BLaER1 treated with 17β-estradiol and CSF1 and Interleukin-3, amounts not matched to agents 10 nM and 100 nM (cell line): ENCODE measurements at regions not wholly inside any gene's neighbourhood (a gene's known extent, or its start where the extent isn't known, plus 50 kb on each side); places are given as distances from the start of the nearest gene placed in this dataset.
A peak's percentile ranks its signal among the peaks of the same experiment; 100 is the strongest.

ENCODE experiments used
- H3K27ac ChIP-seq, 11 experiments: shearing (Covaris generic); formaldehyde crosslinking; 2 replicates each; pipeline ENCODE4 v1.8.1; 2022
- H3K27me3 ChIP-seq, 11 experiments: shearing (Covaris generic); formaldehyde crosslinking; 2 replicates each; pipeline ENCODE4 v1.8.1; 2022
- H3K36me3 ChIP-seq, 11 experiments: shearing (Covaris generic); formaldehyde crosslinking; 2 replicates each; pipeline ENCODE4 v1.8.1; 2022
- H3K4me1 ChIP-seq, 10 experiments: shearing (Covaris generic); formaldehyde crosslinking; 2 replicates each; pipeline ENCODE4 v1.8.1; 2022
- H3K4me2 ChIP-seq, 11 experiments: shearing (Covaris generic); formaldehyde crosslinking; 2 replicates each; pipeline ENCODE4 v1.8.1; 2022
- H3K4me3 ChIP-seq, 10 experiments: shearing (Covaris generic); formaldehyde crosslinking; 2 replicates each; pipeline ENCODE4 v1.8.1; 2022
- H3K9ac ChIP-seq, 11 experiments: shearing (Covaris generic); formaldehyde crosslinking; 2 replicates each; pipeline ENCODE4 v1.8.1; 2022
- H3K9me3 ChIP-seq, 11 experiments: shearing (Covaris generic); formaldehyde crosslinking; replicated peaks in 1 of 11; 2 replicates each; pipeline ENCODE4 v1.8.1; 2022
- H4K20me1 ChIP-seq, 11 experiments: shearing (Covaris generic); formaldehyde crosslinking; 2 replicates each; pipeline ENCODE4 v1.8.1; 2022
- Cebpa-rat ChIP-seq, 11 experiments: shearing (Covaris generic); IDR thresholded peaks; 2 replicates each; pipeline ENCODE4 v1.8.1; 2022

GRCh38 chr20:60073504-60073903 is 115.3 kb downstream of the CDH26 start:
- H3K27me3 ChIP-seq = no peaks in the 10 kb centered on the region
- H4K20me1 ChIP-seq = peaks cover 4 to 95% (median 83%) of the 10 kb centered on the region in 11 experiments; a peak in 16 of 22 replicates

GRCh38 chr20:60074276-60074675 is 116.1 kb downstream of the CDH26 start:
- H3K9ac ChIP-seq = no peak overlapping the region
- no peak overlapping the region for H3K4me3 ChIP-seq
- peaks cover 10 to 77% (median 41%) of the 10 kb centered on the region in 11 experiments; a peak in 21 of 22 replicates for H3K36me3 ChIP-seq
- H3K4me2 ChIP-seq = no peak overlapping the region
- no peak overlapping the region for H3K27ac ChIP-seq
- H4K20me1 ChIP-seq = peaks cover 0 to 95% (median 83%) of the 10 kb centered on the region in 11 experiments; a peak in 16 of 22 replicates
- no peaks in the 10 kb centered on the region for H3K27me3 ChIP-seq
- peaks cover 0 to 33% (median 10%) of the 10 kb centered on the region in 11 experiments; a peak in 13 of 22 replicates for H3K9me3 ChIP-seq
- H3K4me1 ChIP-seq = peaks cover 14 to 41% (median 23%) of the 10 kb centered on the region in 10 experiments; a peak in 19 of 20 replicates
- TF ChIP-seq Cebpa-rat (IDR thresholded peaks at IDR 0.05) = no peak

More at GRCh38 chr20:60073504-60073903, 115.3 kb downstream of the CDH26 start:
- H3K4me3 ChIP-seq = no peak overlapping the region
- H3K27ac ChIP-seq = no peak overlapping the region
- TF ChIP-seq Cebpa-rat (IDR thresholded peaks at IDR 0.05) = no peak
- peaks cover 0 to 33% (median 10%) of the 10 kb centered on the region in 11 experiments; a peak in 13 of 22 replicates for H3K9me3 ChIP-seq
- H3K4me2 ChIP-seq = no peak overlapping the region
- H3K36me3 ChIP-seq = peaks cover 10 to 77% (median 49%) of the 10 kb centered on the region in 11 experiments
- H3K9ac ChIP-seq = no peak overlapping the region
- H3K4me1 ChIP-seq = peaks cover 14 to 34% (median 17%) of the 10 kb centered on the region in 10 experiments; a peak in 19 of 20 replicates

- Histone ChIP-seq H3K9me3 (0 out of 22 replicates have a peak, but pooled peaks cover 0 to 6% (median 0%) of the 10 kb centered on the region in 11 experiments), H3K36me3 (peaks cover 0 to 56% (median 1%) of the 10 kb centered on the region in 11 experiments; a peak in 11 of 22 replicates), H3K4me3 (no peak overlapping the region), H3K4me1 (peaks cover 28 to 63% (median 33%) of the 10 kb centered on the region in 10 experiments), H3K27me3 (0 out of 22 replicates have a peak, but pooled peaks cover 0 to under 1% (median 0%) of the 10 kb centered on the region in 11 experiments), H3K4me2 (peak overlapping the region in 9 of 11 experiments; percentile 3 to 46 (median 16); a peak in 13 of 22 replicates), H3K27ac (no peak overlapping the region), H4K20me1 (peaks cover 0 to 100% (median 89%) of the 10 kb centered on the region in 11 experiments; a peak in 16 of 22 replicates), H3K9ac (no peak overlapping the region)
- TF ChIP-seq Cebpa-rat (IDR thresholded peaks at IDR 0.05) = no peak
Measured at GRCh38 chr20:60078351-60079250, 120.4 kb downstream of the CDH26 start.

- TF ChIP-seq Cebpa-rat (IDR thresholded peaks at IDR 0.05) = no peak
- H3K4me2 ChIP-seq = peak overlapping the region in 8 of 11 experiments; percentile 2 to 46 (median 5); a peak in 9 of 22 replicates
- H3K4me1 ChIP-seq = peaks cover 28 to 60% (median 33%) of the 10 kb centered on the region in 10 experiments
- no peak overlapping the region for H3K27ac ChIP-seq
- peaks cover 0 to 60% (median 0%) of the 10 kb centered on the region in 11 experiments; a peak in 8 of 22 replicates for H3K36me3 ChIP-seq
- H3K9ac ChIP-seq = no peak overlapping the region
- peaks cover 0 to 18% (median 6%) of the 10 kb centered on the region in 11 experiments; a peak in 17 of 22 replicates for H3K27me3 ChIP-seq
- H3K4me3 ChIP-seq = no peak overlapping the region
- H3K9me3 ChIP-seq = peaks cover 0 to 6% (median 0%) of the 10 kb centered on the region in 11 experiments; a peak in 2 of 22 replicates
- peaks cover 0 to 100% (median 94%) of the 10 kb centered on the region in 11 experiments; a peak in 16 of 22 replicates for H4K20me1 ChIP-seq
Measured at GRCh38 chr20:60080401-60080800, 122.2 kb downstream of the CDH26 start.

- Histone ChIP-seq H3K4me2 (no peak overlapping the region), H3K4me1 (peaks cover 0 to 15% (median 2%) of the 10 kb centered on the region in 10 experiments; a peak in 13 of 20 replicates), H4K20me1 (peaks cover 0 to 99% (median 75%) of the 10 kb centered on the region in 11 experiments; a peak in 16 of 22 replicates), H3K27ac (no peak overlapping the region), H3K9ac (no peak overlapping the region), H3K36me3 (peaks cover 0 to 66% (median 0%) of the 10 kb centered on the region in 11 experiments; a peak in 8 of 22 replicates), H3K4me3 (no peak overlapping the region), H3K27me3 (peaks cover 30 to 46% (median 38%) of the 10 kb centered on the region in 11 experiments; a peak in 21 of 22 replicates), H3K9me3 (peaks cover 0 to 19% (median 0%) of the 10 kb centered on the region in 11 experiments; a peak in 7 of 22 replicates)
- TF ChIP-seq Cebpa-rat (IDR thresholded peaks at IDR 0.05) = no peak
Measured at GRCh38 chr20:60085551-60086132, 127.4 kb downstream of the CDH26 start.

- no peak overlapping the region for H3K9ac ChIP-seq
- no peak overlapping the region for H3K4me3 ChIP-seq
- 0 out of 20 replicates have a peak, but pooled peaks cover 0 to 6% (median 0%) of the 10 kb centered on the region in 10 experiments for H3K4me1 ChIP-seq
- peaks cover 0 to 99% (median 62%) of the 10 kb centered on the region in 11 experiments; a peak in 16 of 22 replicates for H4K20me1 ChIP-seq
- H3K9me3 ChIP-seq = peaks cover 0 to 23% (median under 1%) of the 10 kb centered on the region in 11 experiments; a peak in 8 of 22 replicates
- no peak for TF ChIP-seq Cebpa-rat (IDR thresholded peaks at IDR 0.05)
- H3K4me2 ChIP-seq = no peak overlapping the region
- H3K36me3 ChIP-seq = peaks cover 0 to 78% (median 0%) of the 10 kb centered on the region in 11 experiments; a peak in 9 of 22 replicates
- H3K27me3 ChIP-seq = peaks cover 30 to 46% (median 38%) of the 10 kb centered on the region in 11 experiments; a peak in 21 of 22 replicates
- no peak overlapping the region for H3K27ac ChIP-seq
Measured at GRCh38 chr20:60086821-60087562, 128.8 kb downstream of the CDH26 start.

- H3K36me3 ChIP-seq = peaks cover 0 to 72% (median 0%) of the 10 kb centered on the region in 11 experiments; a peak in 9 of 22 replicates
- no peak overlapping the region for H3K4me3 ChIP-seq
- TF ChIP-seq Cebpa-rat (IDR thresholded peaks at IDR 0.05) = no peak
- H3K9me3 ChIP-seq = peaks cover 0 to 30% (median 7%) of the 10 kb centered on the region in 11 experiments; a peak in 13 of 22 replicates
- H3K4me1 ChIP-seq = peaks cover 0 to 13% (median 0%) of the 10 kb centered on the region in 10 experiments; a peak in 1 of 20 replicates
- peaks cover 30 to 46% (median 38%) of the 10 kb centered on the region in 11 experiments; a peak in 21 of 22 replicates for H3K27me3 ChIP-seq
- H3K27ac ChIP-seq = no peak overlapping the region
- no peak overlapping the region for H3K4me2 ChIP-seq
- H4K20me1 ChIP-seq = peaks cover 0 to 99% (median 57%) of the 10 kb centered on the region in 11 experiments; a peak in 16 of 22 replicates
- no peak overlapping the region for H3K9ac ChIP-seq
Measured at GRCh38 chr20:60087563-60088105, 129.4 kb downstream of the CDH26 start.
